Endothelial cell of umbilical vein (primary cell): ENCODE measurements at regions not wholly inside any gene's neighbourhood (a gene's known extent, or its start where the extent isn't known, plus 50 kb on each side); places are given as distances from the start of the nearest gene placed in this dataset.

ENCODE experiments used
- BruUV-seq: library from RNA; stranded (reverse); fragments of 400-500 nt; replicated peaks from 2 replicates; lab custom pipeline; 2021; lab: Mats Ljungman, UMichigan
- CTCF ChIA-PET: fragments of 300-600, 350-600 bp; sonication (Branson Sonifier 250); formaldehyde crosslinking; loops from one replicate; lab custom pipeline; 2021; ENCODE audit warnings: antibody characterized with exemption, inconsistent platforms; lab: Charles Lee
- POLR2A ChIA-PET: fragments of 300-600, 350-600 bp; sonication (Branson Sonifier 250); formaldehyde crosslinking; loops from one replicate; lab custom pipeline; 2021; ENCODE audit warnings: antibody characterized with exemption, inconsistent platforms; lab: Charles Lee
- DNase-seq: peaks from one replicate; pipeline ENCODE4 v3.0.0-alpha.2; 2011; ENCODE audit warnings: low read depth, low spot score
- FAIRE-seq: peaks from 2 replicates; lab custom pipeline; 2011; peaks lifted over from hg19 to GRCh38; lab: Jason Lieb, UNC
- H2AFZ ChIP-seq: 2 replicates; pipeline ENCODE4 v1.6.0; 2012; ENCODE audit warnings: low read depth, low read length, control low read depth, inconsistent platforms
- H3K27ac ChIP-seq: 2 replicates; pipeline ENCODE4 v1.5.1; 2011; ENCODE audit warnings: low read depth, mild to moderate bottlenecking, control low read depth, low read length, moderate library complexity; ENCODE audit not compliant: insufficient read depth
- H3K27me3 ChIP-seq, 2 experiments: 2 replicates each; pipeline versions ENCODE4 v1.6.0 to v1.6.1; 2011; ENCODE audit warnings: low read length in 2 of 2, mixed read lengths in 1 of 2; ENCODE audit not compliant: control insufficient read depth in 2 of 2, insufficient read depth in 2 of 2
- H3K36me3 ChIP-seq, 2 experiments: 2 replicates in 1 of 2; 3 replicates in 1 of 2; pipeline ENCODE4 v1.5.1; 2011; ENCODE audit warnings: low read length in 2 of 2, mild to moderate bottlenecking in 1 of 2, moderate library complexity in 1 of 2; ENCODE audit not compliant: control insufficient read depth in 2 of 2, insufficient read depth in 2 of 2; ENCODE audit errors: extremely low read depth in 1 of 2
- H3K4me1 ChIP-seq: 3 replicates; pipeline ENCODE4 v1.5.1; 2011; ENCODE audit warnings: mild to moderate bottlenecking, low read length; ENCODE audit not compliant: control insufficient read depth, insufficient read depth; ENCODE audit errors: extremely low read depth
- H3K4me2 ChIP-seq: 2 replicates; pipeline ENCODE4 v1.6.1; 2011; ENCODE audit warnings: low read length, control low read depth, mixed read lengths; ENCODE audit not compliant: insufficient read depth
- H3K4me3 ChIP-seq, 3 experiments: fragments of 200-600 bp in 1 of 3; sonication (generic), shearing (Covaris generic) in 1 of 3; replicated peaks in 1 of 3; 2 replicates each; pipeline ENCODE4 v1.5.1; 2011 to 2016; ENCODE audit warnings: control low read depth in 3 of 3, low read length in 3 of 3, mild to moderate bottlenecking in 2 of 3, inconsistent platforms in 1 of 3, low read depth in 1 of 3, moderate library complexity in 1 of 3; ENCODE audit not compliant: insufficient read depth in 1 of 3
- H3K79me2 ChIP-seq: 2 replicates; pipeline ENCODE4 v1.6.0; 2012; ENCODE audit warnings: low read length, inconsistent platforms; ENCODE audit not compliant: control insufficient read depth, insufficient read depth
- H3K9ac ChIP-seq: replicated peaks from 2 replicates; pipeline ENCODE3; 2011; ENCODE audit warnings: low read length, control low read depth; ENCODE audit not compliant: insufficient read depth; ENCODE audit errors: extremely low read depth
- H3K9me1 ChIP-seq: replicated peaks from 3 replicates; pipeline ENCODE4 v1.6.0; 2011; ENCODE audit warnings: mild to moderate bottlenecking, low read length; ENCODE audit not compliant: control insufficient read depth, insufficient read depth; ENCODE audit errors: extremely low read depth
- H3K9me3 ChIP-seq: replicated peaks from 2 replicates; pipeline ENCODE4 v1.5.1; 2012; ENCODE audit warnings: low read length, inconsistent platforms; ENCODE audit not compliant: control insufficient read depth, insufficient read depth
- H4K20me1 ChIP-seq: replicated peaks from 2 replicates; pipeline ENCODE3; 2011; ENCODE audit warnings: mild to moderate bottlenecking, low read length; ENCODE audit not compliant: control insufficient read depth, insufficient read depth; ENCODE audit errors: extremely low read depth
- EZH2 ChIP-seq: IDR thresholded peaks from 2 replicates; pipeline ENCODE4 v1.6.1; 2012; ENCODE audit warnings: borderline replicate concordance, low read depth, mild to moderate bottlenecking, moderate library complexity, low read length, inconsistent platforms; ENCODE audit not compliant: severe bottlenecking
- FOS ChIP-seq: IDR thresholded peaks from 2 replicates; pipeline ENCODE4 v1.6.1; 2011; ENCODE audit warnings: mild to moderate bottlenecking, low read length, moderate library complexity, borderline replicate concordance; ENCODE audit not compliant: insufficient read depth
- GATA2 ChIP-seq: IDR thresholded peaks from 2 replicates; pipeline ENCODE4 v1.7.0; 2011; ENCODE audit warnings: low read depth, mild to moderate bottlenecking, moderate library complexity, mixed read lengths, low read length; ENCODE audit not compliant: insufficient read length, insufficient read depth
- JUN ChIP-seq: IDR thresholded peaks from 2 replicates; pipeline ENCODE4 v1.6.1; 2011; ENCODE audit warnings: borderline replicate concordance, low read depth; ENCODE audit not compliant: insufficient read length, insufficient read depth
- MYC ChIP-seq: IDR thresholded peaks from one replicate; pipeline ENCODE4 v1.6.1; 2011; ENCODE audit warnings: mild to moderate bottlenecking, low read depth, low read length
- POLR2A ChIP-seq: IDR thresholded peaks from 2 replicates; pipeline ENCODE4 v1.6.1; 2012; ENCODE audit warnings: low read depth, mild to moderate bottlenecking, control low read depth, low read length
- POLR2AphosphoS5 ChIP-seq: IDR thresholded peaks from 2 replicates; pipeline ENCODE4 v1.6.1; 2012; ENCODE audit warnings: low read depth, mild to moderate bottlenecking, control low read depth, low read length, moderate library complexity; ENCODE audit not compliant: insufficient read depth
- dilution Hi-C: fragments of 300-500 bp; cut with MboI; formaldehyde crosslinking; loops from one replicate; pipeline ENCODE4 v1.15.0; 2019; ENCODE audit warnings: low sequenced_read_pairs; ENCODE audit not compliant: extremely low pct_ligation_motif_present
- intact Hi-C: fragments of 100-400 bp; cut with micrococcal nuclease; formaldehyde crosslinking; loops from one replicate; pipeline ENCODE4 v1.10.0; 2022
- TF ChIP-seq, protein P1 (sequence below), 2 donors: IDR thresholded peaks; 1 replicate in 1 of 2; 2 replicates in 1 of 2; pipeline ENCODE4 v1.5.1; 2011; ENCODE audit warnings: low read length in 2 of 2, mild to moderate bottlenecking in 2 of 2, moderate library complexity in 2 of 2, control low read depth in 1 of 2, inconsistent platforms in 1 of 2, low read depth in 1 of 2; ENCODE audit not compliant: insufficient read depth in 1 of 2; ENCODE audit errors: extremely low read depth in 1 of 2
- TF ChIP-seq, protein P2 (sequence below): IDR thresholded peaks from 2 replicates; pipeline ENCODE4 v1.6.1; 2011; ENCODE audit not compliant: insufficient read depth, insufficient read length

DNA sequence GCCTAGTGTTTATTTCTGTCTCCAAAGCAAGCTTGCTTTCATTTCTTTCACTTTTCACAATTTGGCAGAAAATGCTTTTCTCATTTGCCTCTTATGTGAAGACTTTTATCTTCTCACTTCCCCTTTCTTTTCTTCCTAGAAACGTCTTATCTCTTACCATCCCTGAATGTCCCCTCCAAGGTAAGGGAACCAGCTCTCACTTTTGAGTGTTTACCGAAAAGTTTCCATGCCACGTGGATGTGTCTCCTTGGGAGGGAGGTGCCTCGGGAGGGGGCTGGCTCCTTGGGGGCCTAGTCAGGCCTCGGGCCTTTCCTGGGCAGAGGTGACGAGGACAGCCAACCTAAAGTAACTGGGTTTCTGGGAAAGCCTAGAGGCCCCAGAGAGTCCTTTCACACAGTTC, 127.4 kb downstream of the CD24 start:
- Histone ChIP-seq H3K9me1 (no peaks in the 10 kb centered on the region), H3K9me3 (no peaks in the 10 kb centered on the region), H3K27me3 (no peaks in the 10 kb centered on the region), H3K4me1 (no peaks in the 10 kb centered on the region), H3K79me2 (no peaks in the 10 kb centered on the region), H3K36me3 (no peaks in the 10 kb centered on the region), H4K20me1 (no peaks in the 10 kb centered on the region), H3K4me3 (no peak overlapping the region), H3K27ac (no peak overlapping the region), H3K9ac (no peak overlapping the region), H3K4me2 (no peak overlapping the region), H2AFZ (no peak overlapping the region)
- dilution Hi-C loops: no loop called here
- DNase-seq: no peak
- intact Hi-C loops: no loop called here
- BruUV-seq: no TSS peak
- ChIA-PET CTCF (interaction anchor here (1.7 kb wide), 1 partner anchor 9 kb away, joined by 4 read pairs; no protein-coding TSS in a partner anchor), POLR2A (no interaction called here)
- FAIRE-seq: no peak
- TF ChIP-seq, protein P1, sequence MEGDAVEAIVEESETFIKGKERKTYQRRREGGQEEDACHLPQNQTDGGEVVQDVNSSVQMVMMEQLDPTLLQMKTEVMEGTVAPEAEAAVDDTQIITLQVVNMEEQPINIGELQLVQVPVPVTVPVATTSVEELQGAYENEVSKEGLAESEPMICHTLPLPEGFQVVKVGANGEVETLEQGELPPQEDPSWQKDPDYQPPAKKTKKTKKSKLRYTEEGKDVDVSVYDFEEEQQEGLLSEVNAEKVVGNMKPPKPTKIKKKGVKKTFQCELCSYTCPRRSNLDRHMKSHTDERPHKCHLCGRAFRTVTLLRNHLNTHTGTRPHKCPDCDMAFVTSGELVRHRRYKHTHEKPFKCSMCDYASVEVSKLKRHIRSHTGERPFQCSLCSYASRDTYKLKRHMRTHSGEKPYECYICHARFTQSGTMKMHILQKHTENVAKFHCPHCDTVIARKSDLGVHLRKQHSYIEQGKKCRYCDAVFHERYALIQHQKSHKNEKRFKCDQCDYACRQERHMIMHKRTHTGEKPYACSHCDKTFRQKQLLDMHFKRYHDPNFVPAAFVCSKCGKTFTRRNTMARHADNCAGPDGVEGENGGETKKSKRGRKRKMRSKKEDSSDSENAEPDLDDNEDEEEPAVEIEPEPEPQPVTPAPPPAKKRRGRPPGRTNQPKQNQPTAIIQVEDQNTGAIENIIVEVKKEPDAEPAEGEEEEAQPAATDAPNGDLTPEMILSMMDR (IDR thresholded peaks at IDR 0.05; ENCODE audit: extremely low read depth in 1 of 2, insufficient read depth in 1 of 2, low read depth in 1 of 2, low read length in 2 of 2): no peak
- TF ChIP-seq, protein P2, sequence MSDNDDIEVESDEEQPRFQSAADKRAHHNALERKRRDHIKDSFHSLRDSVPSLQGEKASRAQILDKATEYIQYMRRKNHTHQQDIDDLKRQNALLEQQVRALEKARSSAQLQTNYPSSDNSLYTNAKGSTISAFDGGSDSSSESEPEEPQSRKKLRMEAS: no peak

DNA sequence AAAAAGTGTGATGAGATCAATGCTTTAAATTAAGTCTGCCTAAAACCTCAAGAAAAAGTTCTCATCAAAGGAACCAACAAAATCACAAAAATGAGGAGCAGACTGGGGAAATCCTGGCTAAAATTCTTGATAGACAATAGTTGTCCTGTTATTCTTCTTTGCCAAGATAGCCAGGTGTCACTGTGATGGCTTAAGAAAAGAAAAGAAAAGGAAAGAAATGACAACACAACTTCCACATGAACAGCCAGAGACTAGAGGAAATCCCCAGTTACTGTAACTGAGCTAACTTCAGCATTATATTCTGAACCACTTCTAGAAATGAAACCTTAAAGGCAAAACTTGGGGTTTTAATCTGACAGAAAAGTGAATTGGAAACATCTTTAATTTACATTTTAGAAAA, 129.6 kb downstream of the CD24 start:
- no TSS peak for BruUV-seq
- H3K27me3 ChIP-seq: no peaks in the 10 kb centered on the region
- TF ChIP-seq, protein P2: no peak
- TF ChIP-seq GATA2 (no peak), MYC (no peak), JUN (no peak), POLR2A (no peak), FOS (no peak), POLR2AphosphoS5 (no peak), EZH2 (no peak)
- TF ChIP-seq, protein P1 (IDR thresholded peaks at IDR 0.05; ENCODE audit: extremely low read depth in 1 of 2, insufficient read depth in 1 of 2, low read depth in 1 of 2, low read length in 2 of 2): no peak
- no peak overlapping the region for H3K4me2 ChIP-seq
- no peak overlapping the region for H3K9ac ChIP-seq
- no peaks in the 10 kb centered on the region for H3K9me3 ChIP-seq
- FAIRE-seq (no peak), DNase-seq (no peak)
- H3K9me1 ChIP-seq: no peaks in the 10 kb centered on the region
- H3K27ac ChIP-seq: no peak overlapping the region
- CTCF ChIA-PET: no interaction called here
- H3K36me3 ChIP-seq: no peaks in the 10 kb centered on the region
- no peak overlapping the region for H3K4me3 ChIP-seq
- no peaks in the 10 kb centered on the region for H3K79me2 ChIP-seq
- no peaks in the 10 kb centered on the region for H3K4me1 ChIP-seq
- dilution Hi-C loops (no loop called here), intact Hi-C loops (no loop called here)
- POLR2A ChIA-PET: no interaction called here
- H4K20me1 ChIP-seq: no peaks in the 10 kb centered on the region
- H2AFZ ChIP-seq: no peak overlapping the region
